Esophagus squamous epithelium (tissue), 4 donors: ENCODE measurements at regions not wholly inside any gene's neighbourhood (a gene's known extent, or its start where the extent isn't known, plus 50 kb on each side); places are given as distances from the start of the nearest gene placed in this dataset.

ENCODE experiments used
- CTCF ChIP-seq, 6 experiments: fragments of 450-650 bp in 4 of 6; fragments of 200-600 bp in 2 of 6; sonication (generic) in 2 of 6; IDR thresholded peaks; one replicate each; pipeline ENCODE4 v1.5.1; 2016 to 2019; ENCODE audit warnings: antibody characterized with exemption in 6 of 6, mild to moderate bottlenecking in 4 of 6, moderate library complexity in 4 of 6
- POLR2A ChIP-seq, 4 donors: fragments of 450-650 bp; IDR thresholded peaks; one replicate each; pipeline ENCODE4 v1.6.1; 2017; ENCODE audit warnings: antibody characterized with exemption in 4 of 4, mild to moderate bottlenecking in 4 of 4, moderate library complexity in 3 of 4

GRCh38 chr13:79786176-79786575 is 305.2 kb downstream of the NDFIP2 start:
- TF ChIP-seq CTCF (IDR thresholded peaks at IDR 0.05), result no peak
- no peak for TF ChIP-seq POLR2A (IDR thresholded peaks at IDR 0.05)
